SK-N-DZ (cell line): ENCODE measurements at regions not wholly inside any gene's neighbourhood (a gene's known extent, or its start where the extent isn't known, plus 50 kb on each side); places are given as distances from the start of the nearest gene placed in this dataset.
"Not testable (repeated sequence)": the region's sequence is repeated elsewhere in the genome, so short reads cannot be mapped to it uniquely, and the experiment has no call there.

Experiments used
- DNase-seq: peaks from one replicate; pipeline ENCODE4 v3.0.0-alpha.2; 2015; ENCODE audit warnings: low spot score

DNA sequence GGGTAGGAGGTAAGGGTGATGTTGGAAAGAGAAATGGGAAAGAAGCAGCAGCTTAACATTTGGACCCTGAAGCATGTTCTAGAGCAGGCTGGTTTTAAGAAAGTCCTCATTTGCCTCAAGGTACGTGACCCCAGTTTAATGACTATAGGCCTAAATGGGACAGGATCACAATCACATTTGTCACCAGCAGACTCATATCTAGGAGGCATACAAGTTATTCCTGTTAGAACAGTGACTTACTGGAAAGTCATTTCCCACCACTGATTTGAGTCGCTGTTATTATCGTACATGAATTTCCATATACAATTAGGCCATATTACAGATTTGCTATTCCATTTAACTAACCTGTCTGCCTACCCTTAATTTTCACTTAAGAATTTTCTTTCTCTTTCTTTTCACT is 326.1 kb downstream of the DAD1 start:
- no peak for DNase-seq

DNA sequence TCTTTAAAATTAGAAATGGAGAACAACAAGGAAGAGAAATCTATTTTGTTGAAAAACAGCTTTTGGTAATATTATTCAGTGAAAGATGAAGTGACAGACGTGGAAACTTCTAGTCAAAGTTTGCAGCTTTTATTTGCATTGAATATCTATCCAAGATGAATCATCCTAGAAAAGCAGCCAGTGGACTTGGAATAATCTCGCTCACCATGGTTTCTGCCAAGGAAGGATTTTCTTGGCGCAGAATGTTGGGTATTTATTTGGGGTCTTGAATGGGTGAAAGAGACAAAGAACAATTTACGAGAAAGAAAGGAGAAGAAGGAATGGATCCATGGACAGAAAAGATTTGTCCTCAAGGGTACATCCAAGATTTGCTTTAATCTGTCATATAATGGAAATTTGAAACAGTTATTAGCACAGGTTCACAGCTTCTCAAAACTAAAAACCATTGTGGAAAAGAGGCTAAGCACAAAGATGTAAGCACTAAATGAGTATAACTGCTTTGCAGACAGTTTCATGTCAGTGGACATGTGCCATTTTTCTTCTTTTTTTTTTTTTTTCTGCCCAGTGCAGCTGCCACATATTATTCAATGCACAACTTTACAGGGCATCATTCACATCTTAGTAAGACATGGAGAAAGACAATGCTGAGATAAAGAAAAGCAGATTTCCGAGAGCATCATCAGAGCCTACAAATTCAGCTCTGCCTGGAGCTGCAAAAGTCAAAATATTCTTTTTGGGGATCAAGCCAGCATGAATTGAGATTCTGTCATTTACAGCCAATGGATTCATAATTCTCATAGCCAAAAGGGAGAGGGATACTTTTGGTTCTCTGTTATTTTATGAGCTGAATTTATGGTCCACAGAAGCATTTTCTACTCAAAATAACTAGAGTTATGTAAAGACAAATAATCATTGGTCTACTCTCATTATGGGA is 333.7 kb downstream of the DAD1 start:
- no peak for DNase-seq

DNA sequence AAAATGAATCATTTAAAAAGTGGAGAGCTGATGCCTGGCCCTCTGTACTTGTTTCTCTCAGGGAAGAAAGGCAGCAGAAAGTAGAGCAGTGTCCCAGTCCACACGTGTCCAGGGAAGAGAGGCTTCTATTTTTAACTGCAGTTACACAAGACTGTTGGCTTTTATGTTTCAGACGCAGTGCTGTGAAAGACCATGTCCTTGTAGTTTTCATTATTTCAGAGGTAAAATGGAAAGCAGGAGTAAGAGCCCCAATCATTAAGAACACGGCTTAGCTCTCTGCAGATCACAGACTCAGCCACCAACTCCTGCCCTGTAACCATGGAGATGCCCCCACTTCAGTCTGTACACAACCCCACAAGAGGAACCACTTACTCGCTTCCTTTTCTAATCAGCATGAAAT is 336.3 kb downstream of the DAD1 start:
- DNase-seq = no peak

DNA sequence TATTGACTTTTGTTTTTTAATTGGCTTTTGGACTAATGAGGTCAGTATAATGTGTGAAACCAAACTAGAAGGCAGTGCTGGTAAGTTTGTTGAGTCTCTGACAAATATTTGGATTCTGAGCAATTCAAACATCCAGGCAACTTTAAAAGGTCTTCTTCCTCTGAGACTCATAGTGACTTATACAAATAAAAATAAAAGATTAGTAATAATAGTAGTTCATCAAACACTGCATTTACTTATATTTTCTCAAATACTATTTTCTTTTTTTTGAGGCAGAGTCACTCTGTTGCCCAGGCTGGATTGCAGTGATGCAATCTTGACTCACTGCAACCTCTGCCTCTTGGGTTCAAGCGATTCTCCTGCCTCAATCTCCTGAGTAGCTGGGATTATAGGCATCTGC is 337.9 kb downstream of the DAD1 start:
- DNase-seq = no peak

DNA sequence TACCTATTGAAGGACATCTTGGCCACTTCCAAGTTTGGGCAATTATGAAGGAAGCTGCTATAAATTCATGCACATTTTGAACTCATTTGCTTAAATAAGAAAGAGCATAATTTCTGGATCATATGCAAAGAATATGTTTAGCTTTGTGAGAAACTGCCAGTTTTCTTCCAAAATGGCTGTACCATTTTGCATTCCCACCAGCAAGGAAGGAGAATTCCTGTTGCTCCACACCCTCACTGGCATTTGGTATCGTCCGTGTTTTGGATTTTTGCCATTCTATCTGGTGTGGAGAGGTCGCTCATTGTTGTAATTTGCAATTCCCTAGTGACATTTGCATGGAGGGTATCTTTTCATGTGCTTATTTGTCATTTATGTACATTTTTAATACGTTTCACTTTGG is 339.3 kb downstream of the DAD1 start:
- DNase-seq = no peak

DNA sequence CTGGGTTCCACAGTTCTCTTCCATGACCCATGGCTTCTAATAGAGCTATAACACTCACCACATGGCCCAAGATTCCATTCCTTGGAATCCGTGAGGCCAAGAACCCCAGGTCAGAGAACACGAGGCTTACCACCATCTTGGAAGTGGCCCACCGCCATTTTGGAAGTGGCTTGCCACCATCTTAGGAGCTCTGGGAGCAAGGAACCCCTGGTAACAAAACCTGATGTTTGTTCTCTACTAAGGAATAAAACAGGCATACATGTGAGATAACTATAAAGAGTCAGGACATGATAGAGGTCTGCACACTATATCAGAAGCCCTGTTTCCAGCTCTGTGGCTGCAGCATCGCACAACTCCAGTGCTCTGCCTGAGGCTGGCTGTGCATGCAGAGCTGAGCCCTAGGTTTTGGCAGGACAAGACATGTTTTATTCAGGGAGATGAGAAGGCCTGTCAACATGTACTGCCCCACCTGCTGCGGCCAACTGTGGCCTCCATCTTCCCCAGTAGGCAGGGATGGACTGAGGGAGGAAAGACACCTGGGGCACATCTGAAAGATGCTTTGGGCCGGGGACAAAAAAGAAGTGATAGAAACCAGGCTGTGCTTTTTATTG is 344.9 kb downstream of the DAD1 start:
- no peak for DNase-seq

DNA sequence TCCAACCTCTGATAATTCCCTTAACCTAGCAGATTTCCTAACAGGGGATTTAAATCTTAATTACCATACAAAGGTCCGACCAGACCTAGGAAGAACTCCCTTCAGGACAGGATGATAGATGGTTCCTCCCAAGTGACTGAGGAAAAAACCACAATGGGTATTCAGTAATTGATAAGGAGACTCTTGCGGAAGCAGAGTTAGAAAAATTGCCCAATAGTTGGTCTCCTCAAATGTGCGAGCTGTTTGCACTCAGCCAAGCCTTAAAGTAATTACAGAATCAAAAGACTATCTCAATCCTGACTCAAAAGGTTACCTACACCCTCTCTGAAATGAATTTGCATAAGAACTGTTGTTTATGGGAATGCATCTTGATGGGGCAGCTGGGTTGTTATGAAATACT is 350.7 kb downstream of the DAD1 start:
- not testable (repeated sequence) for DNase-seq

DNA sequence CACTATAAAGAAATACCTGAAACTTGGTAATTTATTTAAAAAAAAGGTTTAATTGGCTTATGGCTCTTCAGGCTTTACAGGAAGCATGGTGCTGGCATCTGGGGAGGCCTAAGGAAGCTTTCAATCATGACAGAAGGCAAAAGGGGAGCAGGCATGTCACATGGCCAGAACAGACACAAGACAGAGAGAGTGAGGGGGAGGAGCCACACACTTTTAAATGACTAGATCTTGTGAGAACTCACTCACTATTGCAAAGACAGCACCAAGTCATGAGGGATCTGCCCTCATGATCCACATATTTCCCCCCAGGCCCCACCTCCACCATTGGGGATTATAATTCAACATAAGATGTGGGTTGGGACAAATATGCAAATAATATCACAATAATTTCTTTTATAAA is 355.6 kb downstream of the DAD1 start:
- DNase-seq = no peak

DNA sequence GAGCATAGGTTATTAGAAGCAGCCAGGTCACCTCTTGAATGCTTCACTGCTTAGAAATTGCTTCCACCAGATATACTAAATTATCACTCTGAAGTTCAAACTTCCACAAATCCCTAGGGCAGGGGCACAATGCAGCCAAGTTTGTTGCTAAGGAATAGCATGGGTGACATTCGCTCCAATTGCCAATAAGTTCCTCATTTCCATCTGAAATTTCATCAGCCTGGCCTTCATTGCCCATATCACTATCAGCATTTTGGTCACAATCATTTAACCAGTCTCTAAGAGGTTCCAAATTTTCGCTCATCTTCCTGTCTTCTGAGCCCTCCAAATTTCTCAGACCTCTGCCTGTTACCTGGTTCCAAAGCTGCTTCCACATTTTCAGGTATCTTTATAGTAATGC is 356.1 kb downstream of the DAD1 start:
- DNase-seq = no peak

DNA sequence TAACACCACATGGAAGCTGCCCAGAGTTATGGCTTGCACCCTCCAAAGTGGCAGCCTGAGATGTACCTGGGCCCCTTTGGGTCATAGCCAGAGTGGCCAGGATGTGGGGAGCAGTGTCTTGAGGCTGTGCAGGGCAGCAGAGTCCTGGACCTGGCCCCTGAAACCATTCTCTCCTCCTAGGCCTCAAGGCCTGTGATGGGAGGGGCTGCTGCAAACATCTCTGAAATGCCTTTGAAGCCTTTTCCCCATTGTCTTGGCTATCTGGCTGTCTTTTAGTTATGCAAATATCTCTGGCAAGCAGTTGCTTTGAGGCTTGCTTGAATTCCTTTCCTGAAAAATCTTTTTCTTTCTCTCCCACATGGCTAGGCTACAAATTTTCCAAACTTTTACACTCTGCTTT is 356.5 kb downstream of the DAD1 start:
- DNase-seq = no peak

DNA sequence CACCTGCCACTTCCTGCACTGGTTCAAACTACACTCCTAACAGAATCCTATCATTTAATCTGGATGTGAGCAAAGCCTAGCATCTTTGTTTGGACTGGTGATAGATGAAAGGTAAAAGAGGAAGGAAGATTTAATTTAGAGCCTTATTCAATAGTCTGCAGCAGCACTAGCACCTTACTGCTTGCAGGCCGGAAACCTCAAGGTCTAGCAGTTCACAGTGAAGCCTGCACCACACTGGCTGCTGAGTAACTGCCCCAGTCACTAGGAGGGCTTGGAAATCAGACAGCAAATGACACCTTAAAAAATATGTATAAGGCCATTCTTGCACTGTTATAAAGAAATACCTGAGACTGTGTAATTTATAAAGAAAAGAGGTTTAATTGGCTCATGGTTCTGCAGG is 358.0 kb downstream of the DAD1 start:
- no peak for DNase-seq

DNA sequence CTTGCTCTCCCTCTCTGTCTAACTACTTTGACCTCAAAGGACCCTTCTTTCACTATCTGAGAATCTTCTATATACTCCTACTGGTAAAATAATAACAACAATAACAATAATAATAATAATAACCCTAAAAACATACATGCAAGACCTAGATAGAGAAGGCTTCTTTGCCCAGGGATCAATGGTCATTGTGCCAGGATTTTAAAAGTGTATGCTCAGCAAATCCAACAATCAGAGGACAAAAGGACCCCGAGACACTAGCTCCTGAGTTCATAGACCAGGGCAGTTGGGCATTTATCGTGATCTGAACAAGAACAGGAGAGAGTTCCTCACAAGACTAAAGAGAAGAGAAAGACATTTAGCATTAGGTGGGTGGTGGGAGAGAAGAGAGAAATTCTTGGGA is 358.5 kb downstream of the DAD1 start:
- DNase-seq = no peak

DNA sequence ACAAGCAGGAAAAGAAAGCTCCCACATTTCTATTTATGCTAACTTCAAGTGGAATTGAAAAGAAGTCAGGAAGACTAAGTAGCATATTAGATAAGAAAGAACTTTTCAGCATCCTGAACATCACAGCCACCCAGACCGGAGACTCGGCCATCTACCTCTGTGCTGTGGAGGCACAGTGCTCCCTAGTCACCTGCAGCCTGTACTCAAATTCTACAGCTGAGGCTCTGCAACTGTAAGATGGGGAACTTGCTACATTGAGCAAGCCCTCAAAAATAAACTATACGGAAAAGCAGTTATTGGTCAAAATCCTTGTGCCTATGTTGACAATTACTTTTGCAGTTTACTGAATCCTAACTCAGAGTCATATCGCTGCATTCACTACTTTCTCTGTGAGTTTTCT is 361.9 kb downstream of the DAD1 start:
- DNase-seq = no peak

DNA sequence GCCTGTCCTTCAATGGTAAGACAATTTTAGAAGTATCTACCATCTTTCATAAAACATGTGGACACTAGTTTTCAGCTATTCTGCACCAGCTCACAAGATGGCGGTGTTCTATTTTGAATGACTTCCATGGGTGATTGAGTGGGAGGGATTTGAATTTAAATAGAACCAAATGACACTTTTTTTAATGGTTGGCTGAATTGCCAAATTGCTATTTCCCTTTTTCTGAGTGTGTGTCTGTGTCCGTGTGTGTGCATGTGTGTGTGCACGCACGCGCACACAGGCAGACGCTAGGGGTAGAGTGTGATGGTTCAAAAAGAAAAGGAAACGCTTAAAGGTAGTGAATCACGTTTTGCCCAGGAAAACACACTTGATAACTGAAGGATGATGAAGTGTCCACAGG is 362.6 kb downstream of the DAD1 start:
- DNase-seq = no peak

DNA sequence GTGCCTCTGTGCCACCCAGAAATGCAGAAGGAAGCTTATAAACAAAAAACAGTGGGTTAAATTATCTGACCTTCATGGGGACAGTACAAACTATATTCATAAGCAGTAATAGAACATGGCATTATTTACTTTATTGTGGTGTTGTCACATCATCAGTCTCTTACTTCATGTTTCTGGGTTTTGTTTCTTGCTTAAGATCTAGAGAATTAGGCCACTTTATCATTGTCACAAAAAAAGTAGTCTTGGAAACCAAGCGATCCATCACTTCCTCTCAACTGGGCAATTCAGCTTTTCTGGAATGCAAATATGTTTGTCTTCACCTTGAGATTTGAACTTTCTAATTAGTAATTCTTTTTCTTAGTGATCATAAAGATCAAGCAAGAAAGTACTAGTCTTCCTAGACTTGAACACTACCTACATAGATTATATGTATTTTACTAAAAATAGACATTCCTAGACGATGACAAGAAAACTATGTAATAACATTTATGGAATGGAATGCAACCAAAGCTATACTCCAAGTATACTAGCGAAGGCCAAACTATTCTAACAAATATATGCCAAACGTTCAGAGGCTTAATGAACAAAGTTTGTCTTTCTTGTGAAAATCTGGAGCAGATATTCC is 363.4 kb downstream of the DAD1 start:
- DNase-seq = no peak

DNA sequence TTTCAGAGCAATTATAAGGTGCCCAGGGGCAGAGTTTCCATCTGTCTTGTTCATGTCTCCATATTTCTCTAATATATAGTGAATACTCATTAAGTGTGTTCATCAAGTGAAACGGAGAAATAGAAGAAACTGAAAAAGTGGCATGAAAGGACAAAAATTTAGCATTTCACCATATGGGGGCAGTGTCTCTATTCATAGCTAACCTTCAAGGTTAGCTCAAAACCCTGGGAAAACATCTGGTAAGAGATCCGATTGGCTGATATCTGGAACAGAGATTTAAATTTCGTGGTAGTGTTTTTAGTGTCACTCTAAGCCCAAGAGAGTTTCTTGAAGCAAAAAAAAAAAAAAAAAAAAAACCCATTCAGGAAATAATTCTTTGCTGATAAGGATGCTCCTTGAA is 367.5 kb downstream of the DAD1 start:
- no peak for DNase-seq

DNA sequence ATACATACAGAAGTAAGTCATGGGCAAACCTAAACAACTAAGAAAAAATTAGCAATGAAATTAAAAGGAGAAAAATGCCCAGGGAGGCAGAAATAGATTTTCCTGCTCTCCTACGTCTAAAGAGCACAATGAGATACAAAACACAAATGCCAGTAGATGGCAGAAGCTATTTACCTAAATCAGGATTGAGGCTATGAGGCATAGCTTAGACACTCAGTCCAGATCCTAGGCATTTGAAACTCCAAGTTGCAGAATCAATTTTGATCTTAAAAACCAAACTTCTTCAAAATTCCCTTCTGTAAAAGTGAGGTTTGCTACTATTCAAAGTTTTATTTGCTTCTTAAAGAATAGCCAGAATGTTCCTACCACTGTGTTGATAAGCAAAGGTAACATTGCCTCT is 368.6 kb downstream of the DAD1 start:
- no peak for DNase-seq

DNA sequence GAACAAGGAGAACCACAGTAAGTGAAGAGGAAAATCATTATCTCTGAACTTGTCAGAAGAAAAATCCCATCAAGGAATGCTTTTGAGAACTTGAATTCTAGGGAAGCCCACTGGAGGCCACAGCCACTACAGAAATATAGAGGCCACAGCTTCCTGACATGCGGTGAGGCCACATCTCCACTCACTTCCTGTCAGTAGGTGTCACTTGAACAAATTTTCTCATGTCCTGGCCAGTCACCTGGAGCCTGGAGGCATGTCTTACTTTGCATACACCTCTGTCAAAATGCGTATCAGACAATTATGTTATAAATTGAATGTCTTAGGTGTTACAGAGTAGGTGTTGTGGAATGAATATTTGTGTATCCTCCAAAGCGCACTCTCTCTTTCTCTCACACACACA is 370.3 kb downstream of the DAD1 start:
- no peak for DNase-seq

DNA sequence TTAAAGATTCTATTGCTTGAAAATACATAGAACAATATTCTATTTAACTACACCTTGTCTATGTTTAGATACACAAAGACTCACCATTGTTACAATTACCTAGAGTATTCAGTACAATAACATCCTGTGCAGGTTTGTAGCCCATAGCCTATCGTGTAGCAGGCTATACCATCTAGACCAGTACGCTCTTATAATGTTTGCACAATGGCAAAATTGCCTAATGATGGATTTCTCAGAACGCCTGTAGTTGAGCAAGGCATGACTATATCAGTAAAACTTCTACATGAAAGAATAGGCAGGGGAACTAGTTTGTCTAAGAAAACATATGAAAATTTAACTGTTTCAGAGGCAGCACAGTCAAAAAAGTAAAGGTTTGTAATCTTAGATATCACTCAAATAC is 375.9 kb downstream of the DAD1 start:
- no peak for DNase-seq

DNA sequence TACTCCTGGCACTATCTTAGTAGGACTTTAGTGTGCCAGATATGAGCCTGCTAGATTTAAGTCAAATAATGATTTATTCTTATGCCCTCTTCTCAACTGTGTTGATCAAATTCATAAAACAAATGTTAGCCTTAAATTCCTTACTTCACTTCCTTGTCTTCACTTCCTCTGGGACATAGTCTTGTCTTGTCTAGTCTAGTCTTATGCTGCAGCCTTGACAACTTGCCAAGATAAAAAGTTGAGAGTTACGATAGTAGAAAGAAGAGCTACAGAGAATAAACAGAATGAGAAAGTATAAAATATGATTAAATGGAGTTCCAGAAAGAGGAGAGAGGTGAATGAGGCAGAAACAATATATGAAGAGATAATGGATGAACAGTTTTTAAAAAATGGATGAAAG is 378.1 kb downstream of the DAD1 start:
- DNase-seq = no peak

DNA sequence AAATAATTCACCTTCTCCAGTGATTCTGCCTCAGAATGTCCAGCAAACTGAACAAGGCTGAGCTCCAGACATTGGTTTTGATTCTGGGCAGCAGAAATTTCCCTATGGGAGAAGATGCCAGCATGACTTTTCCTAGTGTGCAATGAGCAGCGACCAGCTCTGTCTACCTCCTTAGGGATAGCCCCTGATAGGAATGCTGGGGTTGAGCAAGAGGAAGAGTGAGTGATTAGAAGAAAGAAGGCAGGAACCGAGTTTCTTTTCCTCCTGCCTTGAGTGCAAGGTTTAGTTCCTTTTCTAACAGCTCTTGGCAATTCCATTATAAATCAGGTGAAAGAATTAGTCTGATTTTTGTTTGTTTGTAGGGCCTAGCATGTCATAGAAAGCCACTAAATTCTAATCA is 379.0 kb downstream of the DAD1 start:
- no peak for DNase-seq

DNA sequence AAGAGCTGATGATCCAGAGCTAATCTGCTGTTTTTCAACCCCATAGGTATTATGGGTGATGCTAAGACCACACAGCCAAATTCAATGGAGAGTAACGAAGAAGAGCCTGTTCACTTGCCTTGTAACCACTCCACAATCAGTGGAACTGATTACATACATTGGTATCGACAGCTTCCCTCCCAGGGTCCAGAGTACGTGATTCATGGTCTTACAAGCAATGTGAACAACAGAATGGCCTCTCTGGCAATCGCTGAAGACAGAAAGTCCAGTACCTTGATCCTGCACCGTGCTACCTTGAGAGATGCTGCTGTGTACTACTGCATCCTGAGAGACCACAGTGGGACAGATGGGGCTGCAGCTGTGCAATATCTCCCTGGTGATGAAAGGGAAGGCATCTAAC is 386.0 kb downstream of the DAD1 start:
- no peak for DNase-seq

DNA sequence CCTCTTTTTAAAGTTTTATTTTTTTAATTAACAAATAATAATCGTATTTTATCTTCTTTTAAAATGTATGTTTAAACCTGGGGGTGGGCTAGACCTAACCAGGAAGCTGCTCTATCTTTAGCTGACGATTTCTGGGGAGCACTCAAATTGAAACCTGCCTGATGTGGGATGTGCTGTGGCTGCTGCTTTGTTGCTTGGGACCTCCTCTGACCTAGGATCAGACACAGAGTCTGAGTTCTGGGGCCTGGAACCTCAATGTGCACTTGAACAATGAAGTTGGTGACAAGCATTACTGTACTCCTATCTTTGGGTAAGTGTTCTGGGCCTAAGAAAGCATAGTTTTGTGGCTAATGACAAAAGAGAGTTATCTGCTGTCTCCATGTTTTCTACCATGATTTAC is 386.7 kb downstream of the DAD1 start:
- DNase-seq = no peak
